Astrocyte of the spinal cord (primary cell): ENCODE measurements at regions not wholly inside any gene's neighbourhood (a gene's known extent, or its start where the extent isn't known, plus 50 kb on each side); places are given as distances from the start of the nearest gene placed in this dataset.

ENCODE experiments used
- DNase-seq: peaks from one replicate; pipeline ENCODE4 v3.0.0; 2011; ENCODE audit warnings: low read depth, low spot score
- H3K4me3 ChIP-seq: 2 replicates; pipeline ENCODE4 v1.5.1; 2011; ENCODE audit warnings: low read depth, mild to moderate bottlenecking, low read length, moderate library complexity
- CTCF ChIP-seq: IDR thresholded peaks from 2 replicates; pipeline ENCODE4 v1.5.1; 2012; ENCODE audit warnings: low read depth, mild to moderate bottlenecking, low read length, inconsistent platforms
- in situ Hi-C: cut with HindIII; loops from 2 replicates; pipeline ENCODE4 v1.10.0; 2017; ENCODE audit warnings: low sequenced_read_pairs

GRCh38 chr13:85441975-85442374 lies 357.2 kb downstream of the SLITRK6 start:
- TF ChIP-seq CTCF = no peak
- in situ Hi-C loops = no loop called here
- DNase-seq = no peak
- no peak overlapping the region for H3K4me3 ChIP-seq

DNA sequence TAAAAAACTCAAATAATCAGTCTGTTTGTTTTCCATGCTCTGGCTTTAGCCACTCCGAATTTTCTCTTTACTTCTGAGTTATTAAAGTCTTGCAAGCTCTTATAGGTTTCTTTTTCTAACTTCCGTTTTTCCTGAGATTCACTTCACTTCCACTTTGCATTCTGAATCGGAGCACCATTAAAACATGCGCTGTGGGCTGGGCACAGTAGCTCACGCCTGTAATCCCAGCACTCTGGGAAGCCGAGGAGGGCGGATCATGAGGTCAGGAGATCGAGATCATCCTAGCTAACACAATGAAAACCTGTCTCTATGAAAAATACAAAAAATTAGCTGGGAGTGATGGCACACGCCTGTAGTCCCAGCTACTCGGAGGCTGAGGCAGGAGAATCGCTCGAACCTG lies 357.9 kb downstream of the SLITRK6 start:
- no peak overlapping the region for H3K4me3 ChIP-seq
- no peak for DNase-seq
- in situ Hi-C loops = no loop called here
- TF ChIP-seq CTCF = no peak

GRCh38 chr13:85436029-85436428 lies 363.2 kb downstream of the SLITRK6 start:
- TF ChIP-seq CTCF = no peak
- in situ Hi-C loops = no loop called here
- H3K4me3 ChIP-seq = no peak overlapping the region
- no peak for DNase-seq

DNA sequence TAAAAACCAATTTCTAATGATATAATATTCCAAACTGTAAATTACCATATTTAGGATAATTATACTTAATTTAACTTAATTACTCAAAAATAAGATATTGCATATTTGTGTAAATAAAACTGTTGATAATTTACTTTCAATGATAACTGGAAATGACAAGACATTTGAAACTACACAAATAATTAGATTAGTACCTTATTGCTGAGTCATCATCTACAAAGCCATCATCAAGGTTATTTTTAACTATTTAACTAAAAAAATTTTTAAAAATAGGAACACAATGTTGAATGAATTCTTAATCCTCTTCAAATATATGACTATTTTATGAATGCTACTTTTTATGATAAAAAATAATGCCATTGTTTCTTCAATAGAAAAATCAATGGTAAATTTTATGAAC lies 364.3 kb downstream of the SLITRK6 start:
- in situ Hi-C loops = no loop called here
- no peak overlapping the region for H3K4me3 ChIP-seq
- no peak for TF ChIP-seq CTCF
- DNase-seq = no peak

DNA sequence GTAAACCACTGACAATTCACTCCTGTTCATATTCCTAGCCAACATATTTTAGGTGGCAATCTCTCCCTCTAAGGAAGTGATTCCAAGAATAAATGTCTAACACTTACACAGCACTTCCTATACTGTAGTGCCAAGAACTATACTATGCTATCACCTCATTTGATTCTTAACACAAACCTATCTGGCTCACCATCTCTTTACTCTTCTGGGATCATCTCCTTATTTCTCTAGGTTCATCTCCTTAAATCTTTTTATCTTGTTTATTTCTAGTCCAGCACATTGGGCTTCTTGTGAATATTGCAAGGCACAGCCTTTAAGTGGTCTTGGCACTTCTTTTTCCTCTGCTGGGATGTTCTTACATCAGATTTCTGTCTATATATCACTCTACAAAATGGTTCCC lies 366.3 kb downstream of the SLITRK6 start:
- no peak for TF ChIP-seq CTCF
- DNase-seq = no peak
- in situ Hi-C loops = no loop called here
- no peak overlapping the region for H3K4me3 ChIP-seq

- TF ChIP-seq CTCF = no peak
- no peak overlapping the region for H3K4me3 ChIP-seq
- DNase-seq = no peak
- in situ Hi-C loops = no loop called here
These were observed 367.5 kb downstream of the SLITRK6 start for GRCh38 chr13:85431720-85432119.

- no peak for DNase-seq
- in situ Hi-C loops = no loop called here
- no peak overlapping the region for H3K4me3 ChIP-seq
- TF ChIP-seq CTCF = no peak
These were observed 368.9 kb downstream of the SLITRK6 start for GRCh38 chr13:85430216-85430794.
